ENCODE measurements at regions not wholly inside any gene's neighbourhood (a gene's known extent, or its start where the extent isn't known, plus 50 kb on each side); places are given as distances from the start of the nearest gene placed in this dataset.
"Not testable (repeated sequence)": the region's sequence is repeated elsewhere in the genome, so short reads cannot be mapped to it uniquely, and the experiment has no call there.

- DNase-seq, result no peak
These were observed 269.8 kb downstream of the OLFM4 start for GRCh38 chr13:53298396-53298795.

- no peak for DNase-seq
These were observed 272.8 kb downstream of the OLFM4 start for GRCh38 chr13:53301449-53301848.

GRCh38 chr13:53305419-53305818 lies 276.8 kb downstream of the OLFM4 start:
- not testable (repeated sequence) for DNase-seq

GRCh38 chr13:53310786-53311185 lies 282.2 kb downstream of the OLFM4 start:
- no peak for DNase-seq

GRCh38 chr13:53311561-53311960 lies 282.9 kb downstream of the OLFM4 start:
- no peak for DNase-seq

- DNase-seq, result no peak
These were observed 292.7 kb downstream of the OLFM4 start for GRCh38 chr13:53321296-53321801.

- DNase-seq, result no peak
These were observed 296.0 kb downstream of the OLFM4 start for GRCh38 chr13:53324656-53325055.

GRCh38 chr13:53326716-53327115 lies 298.1 kb downstream of the OLFM4 start:
- DNase-seq, result no peak

- no peak for DNase-seq
These were observed 299.2 kb downstream of the OLFM4 start for GRCh38 chr13:53327680-53328315.

- DNase-seq, result no peak
These were observed 308.0 kb downstream of the OLFM4 start for GRCh38 chr13:53336441-53337160.

GRCh38 chr13:53338760-53339159 lies 310.1 kb downstream of the OLFM4 start:
- no peak for DNase-seq

- DNase-seq, result no peak
These were observed 312.0 kb downstream of the OLFM4 start for GRCh38 chr13:53340505-53341143.

- DNase-seq, result no peak
These were observed 312.5 kb downstream of the OLFM4 start for GRCh38 chr13:53341144-53341510.

GRCh38 chr13:53342623-53343360 lies 314.2 kb downstream of the OLFM4 start:
- DNase-seq, result no peak

GRCh38 chr13:53343361-53343744 lies 314.7 kb downstream of the OLFM4 start:
- no peak for DNase-seq

GRCh38 chr13:53351021-53351420 lies 322.4 kb downstream of the OLFM4 start:
- no peak for DNase-seq

GRCh38 chr13:53357582-53357981 lies 329.0 kb downstream of the OLFM4 start:
- no peak for DNase-seq

- no peak for DNase-seq
These were observed 340.3 kb downstream of the OLFM4 start for GRCh38 chr13:53368948-53369347.

- no peak for DNase-seq
These were observed 350.9 kb downstream of the OLFM4 start for GRCh38 chr13:53379485-53379884.

GRCh38 chr13:53382008-53382407 lies 353.4 kb downstream of the OLFM4 start:
- DNase-seq, result no peak

- no peak for DNase-seq
These were observed 369.4 kb downstream of the OLFM4 start for GRCh38 chr13:53398051-53398450.

GRCh38 chr13:53405616-53406015 lies 377.0 kb downstream of the OLFM4 start:
- no peak for DNase-seq

- no peak for DNase-seq
These were observed 379.7 kb downstream of the OLFM4 start for GRCh38 chr13:53408306-53408705.

Data from T-helper 1 cell (primary cell).